ENCODE measurements at regions not wholly inside any gene's neighbourhood (a gene's known extent, or its start where the extent isn't known, plus 50 kb on each side); places are given as distances from the start of the nearest gene placed in this dataset.

DNA sequence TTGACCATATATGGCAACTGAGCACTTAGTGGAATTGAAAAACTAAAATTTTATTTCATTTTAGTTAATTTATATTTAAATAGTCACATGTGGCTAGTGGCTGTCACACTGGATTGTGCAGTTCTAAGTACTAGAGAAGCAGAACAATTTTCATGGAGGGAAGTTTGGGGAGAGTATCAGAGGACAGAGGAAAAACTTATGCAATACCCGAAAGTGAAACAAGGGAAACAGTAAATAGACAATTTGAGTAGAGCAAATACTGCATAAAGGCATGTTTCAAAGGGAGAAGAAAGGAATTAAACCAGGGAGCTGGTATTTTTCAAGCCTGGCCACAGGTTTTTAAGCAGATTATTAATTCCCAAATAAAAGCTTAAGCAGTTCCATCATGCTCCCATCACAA is 590.5 kb upstream of the RORB start:
- DNase-seq (ENCODE audit: extremely low spot score), result no peak
- no peak for TF ChIP-seq EP300 (IDR thresholded peaks at IDR 0.05)
- TF ChIP-seq, protein P1, sequence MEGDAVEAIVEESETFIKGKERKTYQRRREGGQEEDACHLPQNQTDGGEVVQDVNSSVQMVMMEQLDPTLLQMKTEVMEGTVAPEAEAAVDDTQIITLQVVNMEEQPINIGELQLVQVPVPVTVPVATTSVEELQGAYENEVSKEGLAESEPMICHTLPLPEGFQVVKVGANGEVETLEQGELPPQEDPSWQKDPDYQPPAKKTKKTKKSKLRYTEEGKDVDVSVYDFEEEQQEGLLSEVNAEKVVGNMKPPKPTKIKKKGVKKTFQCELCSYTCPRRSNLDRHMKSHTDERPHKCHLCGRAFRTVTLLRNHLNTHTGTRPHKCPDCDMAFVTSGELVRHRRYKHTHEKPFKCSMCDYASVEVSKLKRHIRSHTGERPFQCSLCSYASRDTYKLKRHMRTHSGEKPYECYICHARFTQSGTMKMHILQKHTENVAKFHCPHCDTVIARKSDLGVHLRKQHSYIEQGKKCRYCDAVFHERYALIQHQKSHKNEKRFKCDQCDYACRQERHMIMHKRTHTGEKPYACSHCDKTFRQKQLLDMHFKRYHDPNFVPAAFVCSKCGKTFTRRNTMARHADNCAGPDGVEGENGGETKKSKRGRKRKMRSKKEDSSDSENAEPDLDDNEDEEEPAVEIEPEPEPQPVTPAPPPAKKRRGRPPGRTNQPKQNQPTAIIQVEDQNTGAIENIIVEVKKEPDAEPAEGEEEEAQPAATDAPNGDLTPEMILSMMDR (IDR thresholded peaks at IDR 0.05), result no peak
- Histone ChIP-seq H3K9me3 (no peaks in the 10 kb centered on the region), H3K27me3 (no peaks in the 10 kb centered on the region), H3K27ac (replicated peaks in 1 of 4) (no peak overlapping the region), H3K4me1 (no peaks in the 10 kb centered on the region), H3K4me3 (no peak overlapping the region), H3K36me3 (no peaks in the 10 kb centered on the region)
- intact Hi-C loops (cut with DNase I), result no loop called here
- 69% methylated on average over 1 of the region's 1 CpG for WGBS

DNA sequence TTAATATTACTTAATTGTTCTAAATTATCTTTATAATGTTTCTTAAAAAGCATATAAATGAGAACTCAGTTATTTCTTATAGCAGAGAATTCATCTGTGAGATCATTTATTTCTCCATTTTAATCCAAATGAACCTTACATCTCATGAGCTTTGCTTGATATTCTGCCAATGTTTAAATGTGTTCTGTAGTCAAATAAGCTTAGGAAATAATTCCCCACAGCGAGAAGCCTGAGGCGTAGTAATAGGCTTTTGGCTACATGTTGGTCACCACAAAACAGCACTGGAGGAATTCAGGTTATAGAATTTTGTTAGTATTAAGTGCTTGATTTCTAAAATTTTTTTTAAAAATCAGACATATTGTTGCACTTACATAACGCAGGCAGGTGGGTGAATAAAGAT is 585.3 kb upstream of the RORB start:
- H3K36me3 ChIP-seq, result no peaks in the 10 kb centered on the region
- H3K27ac ChIP-seq (replicated peaks in 1 of 4), result no peak overlapping the region
- H3K27me3 ChIP-seq, result no peaks in the 10 kb centered on the region
- intact Hi-C loops (cut with DNase I), result no loop called here
- no peak overlapping the region for H3K4me3 ChIP-seq
- DNase-seq (ENCODE audit: extremely low spot score), result no peak
- TF ChIP-seq POLR2A (IDR thresholded peaks at IDR 0.05; ENCODE audit: low read depth) (no peak), POLR2AphosphoS5 (IDR thresholded peaks at IDR 0.05) (no peak), EP300 (IDR thresholded peaks at IDR 0.05) (no peak)
- TF ChIP-seq, protein P1 (IDR thresholded peaks at IDR 0.05), result no peak
- H3K4me1 ChIP-seq, result no peaks in the 10 kb centered on the region
- WGBS, result 80% methylated on average over 3 of the region's 3 CpGs
- no peaks in the 10 kb centered on the region for H3K9me3 ChIP-seq

GRCh38 chr9:73916016-73916673 is 581.0 kb upstream of the RORB start:
- TF ChIP-seq, protein P1 (IDR thresholded peaks at IDR 0.05), result no peak
- TF ChIP-seq POLR2AphosphoS5 (IDR thresholded peaks at IDR 0.05), result no peak
- Histone ChIP-seq H3K36me3 (no peaks in the 10 kb centered on the region), H3K27me3 (no peaks in the 10 kb centered on the region), H3K4me1 (no peaks in the 10 kb centered on the region), H3K27ac (replicated peaks in 1 of 4) (no peak overlapping the region), H3K4me3 (no peak overlapping the region), H3K9me3 (no peaks in the 10 kb centered on the region)
- 63% methylated on average over 6 of the region's 6 CpGs for WGBS
- intact Hi-C loops (cut with DNase I), result no loop called here
- no peak for DNase-seq (ENCODE audit: extremely low spot score)

- Histone ChIP-seq H3K9me3 (no peaks in the 10 kb centered on the region), H3K27ac (replicated peaks in 1 of 4) (no peak overlapping the region), H3K4me1 (no peaks in the 10 kb centered on the region), H3K4me3 (no peak overlapping the region), H3K27me3 (no peaks in the 10 kb centered on the region), H3K36me3 (no peaks in the 10 kb centered on the region)
- intact Hi-C loops (cut with DNase I), result no loop called here
- 93% methylated on average over 3 of the region's 3 CpGs for WGBS
- DNase-seq (ENCODE audit: extremely low spot score), result no peak
- no peak for TF ChIP-seq POLR2A (IDR thresholded peaks at IDR 0.05; ENCODE audit: low read depth)
- TF ChIP-seq POLR2AphosphoS5 (IDR thresholded peaks at IDR 0.05), result no peak
- TF ChIP-seq, protein P1 (IDR thresholded peaks at IDR 0.05), result no peak
- no peak for TF ChIP-seq EP300 (IDR thresholded peaks at IDR 0.05)
Measured at GRCh38 chr9:73919712-73920111, 577.4 kb upstream of the RORB start.

DNA sequence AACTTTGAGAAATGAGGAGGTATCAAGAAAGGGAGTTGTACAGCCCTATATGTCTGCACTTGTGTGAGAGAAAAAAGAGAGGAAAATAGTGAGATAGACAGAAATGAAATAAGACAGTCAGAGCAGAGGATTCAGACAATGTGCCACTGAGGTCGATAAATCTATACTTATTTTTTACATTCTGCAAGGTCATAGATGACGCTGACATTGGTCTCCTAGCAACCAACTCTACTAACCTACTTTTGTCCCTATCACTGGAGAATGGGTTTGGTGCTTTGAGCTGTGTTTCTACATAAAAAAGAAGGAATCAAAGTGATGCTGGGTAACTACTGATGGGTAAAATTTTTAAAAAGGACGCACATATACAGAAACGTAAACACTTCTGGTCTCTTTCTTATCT is 573.3 kb upstream of the RORB start:
- DNase-seq (ENCODE audit: extremely low spot score), result no peak
- Histone ChIP-seq H3K36me3 (no peaks in the 10 kb centered on the region), H3K27ac (replicated peaks in 1 of 4) (no peak overlapping the region), H3K27me3 (no peaks in the 10 kb centered on the region), H3K9me3 (no peaks in the 10 kb centered on the region), H3K4me3 (no peak overlapping the region), H3K4me1 (no peaks in the 10 kb centered on the region)
- intact Hi-C loops (cut with DNase I), result no loop called here
- TF ChIP-seq, protein P1 (IDR thresholded peaks at IDR 0.05), result no peak
- no peak for TF ChIP-seq POLR2A (IDR thresholded peaks at IDR 0.05; ENCODE audit: low read depth)
- no peak for TF ChIP-seq POLR2AphosphoS5 (IDR thresholded peaks at IDR 0.05)
- no peak for TF ChIP-seq EP300 (IDR thresholded peaks at IDR 0.05)
- WGBS, result 73% methylated on average over 4 of the region's 4 CpGs

All from esophagus muscularis mucosa (tissue), 4 donors.